NCI-H2196 treated with DMSO at 0.1 percent for 48 hours (cell line): ENCODE measurements at regions not wholly inside any gene's neighbourhood (a gene's known extent, or its start where the extent isn't known, plus 50 kb on each side); places are given as distances from the start of the nearest gene placed in this dataset.

Source experiments
- DNase-seq: peaks from one replicate; lab custom pipeline; 2025; ENCODE audit not compliant: unreplicated experiment; lab: John Stamatoyannopoulos, UW

- DNase-seq, result no peak
Measured at GRCh38 chr7:148950806-148951205, 66.7 kb upstream of the EZH2 start.

GRCh38 chr7:148944935-148945934 lies 61.1 kb upstream of the EZH2 start:
- DNase-seq, result peak; percentile 20

- peak; percentile 53 for DNase-seq
Measured at GRCh38 chr7:148941598-148942275, 57.6 kb upstream of the EZH2 start.

- DNase-seq, result peak; percentile 63
Measured at GRCh38 chr7:148940702-148941597, 56.9 kb upstream of the EZH2 start.

- DNase-seq, result no peak
Measured at GRCh38 chr7:148939128-148939755, 55.2 kb upstream of the EZH2 start.

- DNase-seq, result no peak
Measured at GRCh38 chr7:148935451-148935850, 51.4 kb upstream of the EZH2 start.
